ENCODE measurements at regions not wholly inside any gene's neighbourhood (a gene's known extent, or its start where the extent isn't known, plus 50 kb on each side); places are given as distances from the start of the nearest gene placed in this dataset.

DNA sequence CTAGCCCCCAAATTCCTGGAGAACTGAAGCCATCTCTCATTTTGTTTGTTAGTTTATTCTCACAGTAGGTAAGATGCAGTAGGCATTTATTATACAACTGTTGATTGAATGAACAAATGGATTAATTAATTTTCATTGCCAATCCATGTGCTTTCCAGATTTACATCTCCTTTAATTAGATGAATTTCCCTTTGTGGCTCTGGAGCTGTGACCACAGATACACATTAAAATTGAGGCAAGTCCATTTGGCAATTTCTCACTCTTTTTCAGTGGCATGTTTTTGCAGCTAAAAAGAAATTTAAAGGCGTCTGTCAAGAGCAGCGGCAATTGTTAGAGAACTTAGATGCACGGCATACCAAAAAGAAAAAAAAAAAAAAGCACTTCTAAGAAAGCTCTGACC lies 635.4 kb upstream of the SOX9 start:
- H3K9me3 ChIP-seq, result no peaks in the 10 kb centered on the region
- H3K27ac ChIP-seq, result no peak overlapping the region
- intact Hi-C loops (cut with DNase I; ENCODE audit: low total_unique reads), result no loop called here
- TF ChIP-seq, protein P1, sequence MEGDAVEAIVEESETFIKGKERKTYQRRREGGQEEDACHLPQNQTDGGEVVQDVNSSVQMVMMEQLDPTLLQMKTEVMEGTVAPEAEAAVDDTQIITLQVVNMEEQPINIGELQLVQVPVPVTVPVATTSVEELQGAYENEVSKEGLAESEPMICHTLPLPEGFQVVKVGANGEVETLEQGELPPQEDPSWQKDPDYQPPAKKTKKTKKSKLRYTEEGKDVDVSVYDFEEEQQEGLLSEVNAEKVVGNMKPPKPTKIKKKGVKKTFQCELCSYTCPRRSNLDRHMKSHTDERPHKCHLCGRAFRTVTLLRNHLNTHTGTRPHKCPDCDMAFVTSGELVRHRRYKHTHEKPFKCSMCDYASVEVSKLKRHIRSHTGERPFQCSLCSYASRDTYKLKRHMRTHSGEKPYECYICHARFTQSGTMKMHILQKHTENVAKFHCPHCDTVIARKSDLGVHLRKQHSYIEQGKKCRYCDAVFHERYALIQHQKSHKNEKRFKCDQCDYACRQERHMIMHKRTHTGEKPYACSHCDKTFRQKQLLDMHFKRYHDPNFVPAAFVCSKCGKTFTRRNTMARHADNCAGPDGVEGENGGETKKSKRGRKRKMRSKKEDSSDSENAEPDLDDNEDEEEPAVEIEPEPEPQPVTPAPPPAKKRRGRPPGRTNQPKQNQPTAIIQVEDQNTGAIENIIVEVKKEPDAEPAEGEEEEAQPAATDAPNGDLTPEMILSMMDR (IDR thresholded peaks at IDR 0.05), result no peak
- no peaks in the 10 kb centered on the region for H3K36me3 ChIP-seq
- no peak overlapping the region for H3K4me3 ChIP-seq
- no peak for DNase-seq
- no peaks in the 10 kb centered on the region for H3K27me3 ChIP-seq
- no peaks in the 10 kb centered on the region for H3K4me1 ChIP-seq

DNA sequence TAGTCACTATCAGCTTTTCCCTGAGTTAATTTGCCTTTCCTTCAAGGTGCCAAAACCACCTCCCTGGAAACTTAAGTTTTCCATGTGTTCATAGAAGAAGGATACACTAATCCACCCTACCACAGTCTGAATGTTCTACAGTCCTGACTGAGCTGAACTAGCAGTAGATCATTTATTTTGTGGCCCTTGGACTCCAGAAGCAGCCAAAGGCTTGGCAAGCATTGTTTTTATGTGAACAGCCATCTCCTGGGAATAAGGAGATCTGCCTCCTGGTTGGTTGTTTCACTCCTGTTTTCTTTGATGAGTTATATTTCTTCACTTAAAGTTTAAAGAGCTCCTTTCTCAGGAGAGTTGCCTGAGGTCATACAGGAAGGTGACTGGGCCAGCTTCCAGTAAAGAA lies 634.6 kb upstream of the SOX9 start:
- Histone ChIP-seq H3K9me3 (no peaks in the 10 kb centered on the region), H3K27me3 (no peaks in the 10 kb centered on the region), H3K27ac (no peak overlapping the region), H3K4me1 (no peaks in the 10 kb centered on the region), H3K36me3 (no peaks in the 10 kb centered on the region), H3K4me3 (no peak overlapping the region)
- intact Hi-C loops (cut with DNase I; ENCODE audit: low total_unique reads), result no loop called here
- no peak for DNase-seq
- TF ChIP-seq, protein P1 (IDR thresholded peaks at IDR 0.05), result no peak

DNA sequence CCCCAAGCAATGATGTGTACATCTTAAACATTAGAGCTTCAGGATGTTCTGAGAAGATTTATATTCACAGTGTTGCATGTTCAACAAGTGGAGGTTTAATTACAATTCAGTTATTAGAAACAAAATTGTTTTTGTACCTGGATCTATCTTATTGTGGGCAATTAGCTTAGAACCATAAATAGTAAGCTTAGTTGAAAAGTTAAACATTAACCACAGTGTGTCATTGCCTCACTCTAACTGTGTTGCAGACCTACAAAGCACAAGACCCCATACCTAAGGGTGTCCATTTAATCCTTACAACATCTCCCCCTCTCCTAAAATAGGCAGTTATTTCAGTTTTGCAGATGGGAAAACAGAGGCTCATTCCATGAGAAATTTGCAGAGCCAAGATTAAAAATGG lies 632.0 kb upstream of the SOX9 start:
- Histone ChIP-seq H3K4me1 (peaks cover 0 to 3% (median under 1%) of the 10 kb centered on the region in 4 donors), H3K9me3 (no peaks in the 10 kb centered on the region), H3K4me3 (no peak overlapping the region), H3K27me3 (no peaks in the 10 kb centered on the region), H3K36me3 (no peaks in the 10 kb centered on the region), H3K27ac (no peak overlapping the region)
- TF ChIP-seq, protein P1 (IDR thresholded peaks at IDR 0.05), result no peak
- intact Hi-C loops (cut with DNase I; ENCODE audit: low total_unique reads), result no loop called here
- no peak for DNase-seq

DNA sequence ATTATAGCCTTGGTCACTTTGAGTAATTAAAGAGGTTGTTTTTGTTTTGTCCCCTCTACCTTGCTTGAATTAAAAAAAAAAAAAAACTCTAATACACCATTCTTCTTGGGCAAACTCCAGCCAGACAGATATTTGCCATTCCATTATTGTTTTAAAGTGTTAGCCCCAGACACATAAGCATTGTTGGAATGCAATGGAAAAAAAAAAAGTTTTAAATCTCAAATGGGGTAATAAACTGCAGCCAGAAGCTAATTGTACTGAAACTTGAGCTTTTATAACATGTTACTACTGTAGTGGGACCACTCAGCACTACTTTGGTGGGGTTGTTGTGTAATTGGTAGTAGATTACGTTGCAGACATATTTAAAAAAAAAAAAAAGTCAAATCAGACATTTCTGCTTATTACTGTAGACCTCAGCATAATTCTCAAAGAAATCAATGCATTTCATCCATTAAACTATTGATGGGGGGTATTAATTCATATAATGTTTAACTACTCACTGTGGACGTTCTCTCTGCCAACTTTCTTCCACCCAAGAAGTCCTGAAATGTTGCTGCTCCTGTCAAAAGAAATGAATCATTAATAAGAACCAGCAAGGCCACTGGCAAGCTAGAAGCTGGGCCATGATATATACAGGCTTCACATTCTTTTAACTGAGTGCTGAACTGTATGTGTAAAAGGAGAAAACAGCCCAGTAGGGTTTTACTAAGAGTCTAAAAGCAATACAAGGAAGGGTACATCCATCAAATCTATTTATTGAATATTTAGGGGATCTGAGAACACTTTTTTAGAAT lies 626.6 kb upstream of the SOX9 start:
- Histone ChIP-seq H3K4me1 (peaks cover 0 to 14% (median 4%) of the 10 kb centered on the region in 4 donors), H3K27ac (no peak overlapping the region), H3K36me3 (no peaks in the 10 kb centered on the region), H3K4me3 (no peak overlapping the region), H3K27me3 (no peaks in the 10 kb centered on the region), H3K9me3 (no peaks in the 10 kb centered on the region)
- TF ChIP-seq, protein P1 (IDR thresholded peaks at IDR 0.05), result no peak
- DNase-seq, result no peak
- intact Hi-C loops (cut with DNase I; ENCODE audit: low total_unique reads), result no loop called here

DNA sequence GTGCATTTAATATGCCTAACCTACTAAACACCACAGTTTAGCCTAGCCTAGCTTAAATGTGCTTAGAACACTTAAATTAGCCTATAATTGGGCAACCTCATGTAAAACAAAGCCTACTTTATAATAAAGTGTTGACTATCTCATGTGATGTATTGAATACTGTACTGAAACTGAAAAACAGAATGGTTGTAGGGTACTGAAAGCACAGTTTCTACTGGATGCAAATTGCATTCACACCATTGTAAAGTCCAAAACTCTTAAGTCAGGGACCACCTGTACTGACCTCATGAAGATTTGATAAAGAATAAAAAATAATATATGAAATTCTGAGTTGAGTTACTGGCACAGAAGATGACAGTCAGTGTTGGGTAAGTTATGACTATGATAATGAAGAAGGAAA lies 625.4 kb upstream of the SOX9 start:
- intact Hi-C loops (cut with DNase I; ENCODE audit: low total_unique reads), result no loop called here
- Histone ChIP-seq H3K4me3 (no peak overlapping the region), H3K27me3 (no peaks in the 10 kb centered on the region), H3K4me1 (peaks cover 0 to 14% (median 4%) of the 10 kb centered on the region in 4 donors), H3K27ac (no peak overlapping the region), H3K36me3 (no peaks in the 10 kb centered on the region), H3K9me3 (no peaks in the 10 kb centered on the region)
- TF ChIP-seq, protein P1 (IDR thresholded peaks at IDR 0.05), result no peak
- no peak for DNase-seq

All from tibial artery (tissue), 4 donors.